K562 (cell line): ENCODE measurements at regions not wholly inside any gene's neighbourhood (a gene's known extent, or its start where the extent isn't known, plus 50 kb on each side); places are given as distances from the start of the nearest gene placed in this dataset.
A peak's percentile ranks its signal among the peaks of the same experiment; 100 is the strongest.

Experiments used
- ATAC-seq: fragments of 200-7000 bp; cut with Tn5 transposase; 3 replicates; pipeline ENCODE4 v1.9.1; 2020; ENCODE audit warnings: moderate library complexity
- BruUV-seq: library from RNA; stranded (reverse); fragments of 400-500 nt; replicated peaks from 2 replicates; lab custom pipeline; 2021; lab: Mats Ljungman, UMichigan
- CTCF ChIA-PET: fragments of 300-600 bp; formaldehyde crosslinking; extraction: SDS; loops from one replicate; lab custom pipeline; 2021; ENCODE audit warnings: low intra/inter-chr PET ratio; lab: Yijun Ruan, JAX
- POLR2A ChIA-PET: fragments of 300-600, 350-650 bp; sonication (Branson Sonifier 250); formaldehyde crosslinking; extraction: SDS; loops from one replicate; lab custom pipeline; 2021; ENCODE audit warnings: antibody characterized with exemption, inconsistent platforms; lab: Yijun Ruan, JAX
- DNase-seq, 4 experiments: peaks; one replicate each; pipeline versions ENCODE4 v3.0.0 to v3.0.0-alpha.2; 2011 to 2018; ENCODE audit warnings: low spot score in 3 of 4, mixed read lengths in 3 of 4; ENCODE audit errors: extremely low read depth in 1 of 4
- FAIRE-seq: peaks from 2 replicates; lab custom pipeline; 2011; peaks lifted over from hg19 to GRCh38; lab: Jason Lieb, UNC
- H2AFZ ChIP-seq: 2 replicates; pipeline ENCODE4 v1.6.0; 2011; ENCODE audit warnings: low read depth, low read length, control low read depth, inconsistent platforms
- H3K27ac ChIP-seq: fragments of 200-600 bp; 3 replicates; pipeline ENCODE4 v1.8.0; 2011; ENCODE audit warnings: low read depth, mild to moderate bottlenecking, control low read depth, inconsistent platforms, low read length, moderate library complexity, mixed read lengths; ENCODE audit errors: extremely low read depth
- H3K27me3 ChIP-seq, 2 experiments: fragments of 300-600 bp in 1 of 2; 2 replicates in 1 of 2; 3 replicates in 1 of 2; pipeline versions ENCODE4 v1.6.0 to v1.8.0; 2011; ENCODE audit warnings: inconsistent platforms in 2 of 2, low read length in 2 of 2, mild to moderate bottlenecking in 1 of 2, mixed read lengths in 1 of 2, moderate library complexity in 1 of 2; ENCODE audit not compliant: control insufficient read depth in 2 of 2, insufficient read depth in 2 of 2
- H3K36me3 ChIP-seq: fragments of 300-600 bp; 3 replicates; pipeline ENCODE4 v1.8.0; 2011; ENCODE audit warnings: mild to moderate bottlenecking, low read length, inconsistent platforms; ENCODE audit not compliant: control insufficient read depth, insufficient read depth
- H3K4me1 ChIP-seq, 2 experiments: fragments of 200-600 bp in 1 of 2; replicated peaks in 1 of 2; 2 replicates in 1 of 2; 3 replicates in 1 of 2; pipeline versions ENCODE4 v1.5.1 to v1.8.0; 2011; ENCODE audit warnings: inconsistent platforms in 2 of 2, low read length in 2 of 2, mild to moderate bottlenecking in 1 of 2, mixed read lengths in 1 of 2, moderate library complexity in 1 of 2; ENCODE audit not compliant: control insufficient read depth in 2 of 2, insufficient read depth in 2 of 2
- H3K4me2 ChIP-seq: 2 replicates; pipeline ENCODE4 v1.6.1; 2011; ENCODE audit warnings: low read length, control low read depth, inconsistent platforms, mixed read lengths; ENCODE audit not compliant: insufficient read depth
- H3K4me3 ChIP-seq: fragments of 200-600 bp; sonication (generic), shearing (Covaris generic); 2 replicates; pipeline ENCODE4 v1.5.1; 2016; ENCODE audit warnings: control low read depth, inconsistent platforms
- H3K79me2 ChIP-seq: fragments of 200-600 bp; 3 replicates; pipeline ENCODE4 v1.8.0; 2011; ENCODE audit warnings: low read length, inconsistent platforms; ENCODE audit not compliant: control insufficient read depth, insufficient read depth
- H3K9ac ChIP-seq, 2 experiments: 2 replicates each; pipeline versions ENCODE4 v1.6.0 to v1.6.1; 2011; ENCODE audit warnings: low read depth in 2 of 2, low read length in 2 of 2, control low read depth in 1 of 2, inconsistent platforms in 1 of 2, mild to moderate bottlenecking in 1 of 2, mixed read lengths in 1 of 2; ENCODE audit not compliant: insufficient read depth in 1 of 2
- H3K9me1 ChIP-seq: one replicate; pipeline ENCODE4 v1.6.0; 2011; ENCODE audit warnings: inconsistent platforms, mild to moderate bottlenecking, low read length, moderate library complexity; ENCODE audit not compliant: control insufficient read depth, insufficient read depth
- H3K9me3 ChIP-seq: replicated peaks from 2 replicates; pipeline ENCODE4 v1.5.1; 2011; ENCODE audit warnings: low read depth, low read length, inconsistent platforms; ENCODE audit not compliant: control insufficient read depth, insufficient read depth
- H4K20me1 ChIP-seq: replicated peaks from 2 replicates; pipeline ENCODE4 v1.6.1; 2011; ENCODE audit warnings: low read length, inconsistent platforms, mixed read lengths; ENCODE audit not compliant: control insufficient read depth, insufficient read depth
- BRD4 ChIP-seq: fragments of 200-600 bp; sonication (generic); IDR thresholded peaks from 2 replicates; pipeline ENCODE4 v1.6.1; 2017; ENCODE audit warnings: inconsistent platforms
- CBX3 ChIP-seq, 2 experiments: IDR thresholded peaks; 1 replicate in 1 of 2; 2 replicates in 1 of 2; pipeline ENCODE4 v1.6.1; 2012; ENCODE audit warnings: inconsistent platforms in 2 of 2, low read length in 2 of 2, borderline replicate concordance in 1 of 2, control low read depth in 1 of 2
- CBX5 ChIP-seq: IDR thresholded peaks from 2 replicates; pipeline ENCODE4 v1.6.1; 2014; ENCODE audit warnings: low read depth, borderline replicate concordance
- CSDE1 ChIP-seq, 2 experiments: fragments of 450-650 bp; IDR thresholded peaks; 2 replicates each; pipeline ENCODE4 v1.6.1; 2016; ENCODE audit warnings: mild to moderate bottlenecking in 1 of 2
- DPF2 ChIP-seq: fragments of 450-650 bp; IDR thresholded peaks from 2 replicates; pipeline ENCODE4 v1.6.1; 2016
- ETS2 ChIP-seq: IDR thresholded peaks from 2 replicates; pipeline ENCODE4 v1.6.1; 2016; ENCODE audit warnings: borderline replicate concordance, missing genetic modification characterization, mild to moderate bottlenecking, moderate library complexity, missing compliant biosample characterization; ENCODE audit not compliant: poor library complexity, severe bottlenecking
- ETV5 ChIP-seq: sonication (generic); formaldehyde crosslinking; IDR thresholded peaks from 2 replicates; pipeline ENCODE4 v1.4.0; 2020; ENCODE audit warnings: low read depth, mild to moderate bottlenecking, missing genetic modification reagents
- FOXA3 ChIP-seq, 2 experiments: fragments of 450-650 bp in 1 of 2; sonication (generic) in 1 of 2; formaldehyde crosslinking; IDR thresholded peaks in 1 of 2; conservative IDR thresholded peaks in 1 of 2; 2 replicates each; pipeline versions ENCODE4 v1.4.0 to v1.8.0; 2020 to 2022; ENCODE audit warnings: mild to moderate bottlenecking in 2 of 2, missing genetic modification reagents in 1 of 2
- FUS ChIP-seq: fragments of 200-400 bp; formaldehyde crosslinking; optimal IDR thresholded peaks from 2 replicates; pipeline ENCODE3; 2017; ENCODE audit warnings: low read depth, low read length
- HMG20A ChIP-seq: fragments of 450-650 bp; formaldehyde crosslinking; conservative IDR thresholded peaks from 2 replicates; pipeline ENCODE4 v1.4.0; 2020; ENCODE audit warnings: mild to moderate bottlenecking, mixed read lengths
- MTA2 ChIP-seq: fragments of 450-650 bp; IDR thresholded peaks from 2 replicates; pipeline ENCODE4 v1.6.1; 2016; ENCODE audit warnings: low read depth
- NFATC3 ChIP-seq: fragments of 450-650 bp; IDR thresholded peaks from 2 replicates; pipeline ENCODE4 v1.6.1; 2017; ENCODE audit warnings: mild to moderate bottlenecking
- PTBP1 ChIP-seq: fragments of 200-400 bp; formaldehyde crosslinking; IDR thresholded peaks from 2 replicates; pipeline ENCODE4 v1.6.1; 2017; ENCODE audit warnings: low read depth, low read length
- RBM34 ChIP-seq: fragments of 200-400 bp; formaldehyde crosslinking; IDR thresholded peaks from 2 replicates; pipeline ENCODE4 v1.6.1; 2018; ENCODE audit warnings: low read length, borderline replicate concordance; ENCODE audit not compliant: insufficient read depth
- RFX5 ChIP-seq: IDR thresholded peaks from 2 replicates; pipeline ENCODE4 v1.6.1; 2011; ENCODE audit warnings: low read depth, mild to moderate bottlenecking, improper control_type of control experiment, low read length
- SRF ChIP-seq, 2 experiments: fragments of 250-450, 450-650 bp in 1 of 2; sonication (Bioruptor Pico) in 1 of 2; sonication (generic) in 1 of 2; formaldehyde crosslinking; IDR thresholded peaks; 2 replicates each; pipeline versions ENCODE4 v1.5.0 to v1.5.1; 2020 to 2022; ENCODE audit warnings: mild to moderate bottlenecking in 1 of 2, missing genetic modification reagents in 1 of 2
- TOE1 ChIP-seq, 2 experiments: fragments of 450-650 bp in 1 of 2; sonication (generic) in 1 of 2; formaldehyde crosslinking in 1 of 2; IDR thresholded peaks; 2 replicates each; pipeline versions ENCODE4 v1.7.1 to v1.8.0; 2016 to 2022; ENCODE audit warnings: borderline replicate concordance in 2 of 2, mild to moderate bottlenecking in 2 of 2, antibody characterized with exemption in 1 of 2, inconsistent platforms in 1 of 2, low read depth in 1 of 2, missing genetic modification reagents in 1 of 2, moderate library complexity in 1 of 2
- TRIM28 ChIP-seq: fragments of 450-650 bp; IDR thresholded peaks from 2 replicates; pipeline ENCODE4 v1.6.1; 2017
- XRCC3 ChIP-seq: fragments of 450-650 bp; IDR thresholded peaks from 2 replicates; pipeline ENCODE4 v1.6.1; 2017; ENCODE audit warnings: mild to moderate bottlenecking, moderate library complexity
- ZNF316 ChIP-seq: fragments of 450-650 bp; IDR thresholded peaks from 2 replicates; pipeline ENCODE4 v1.6.1; 2016
- ZNF764 ChIP-seq: fragments of 250-450 bp; sonication (Bioruptor Pico); IDR thresholded peaks from 2 replicates; pipeline ENCODE4 v1.4.0; 2020; ENCODE audit warnings: low read depth, mild to moderate bottlenecking, moderate library complexity
- ZNF79 ChIP-seq: fragments of 250-450 bp; sonication (Bioruptor Pico); IDR thresholded peaks from 2 replicates; pipeline ENCODE4 v1.4.0; 2020; ENCODE audit warnings: low read depth, mild to moderate bottlenecking, moderate library complexity
- WGBS: fragments of 100-300 bp; shearing (Covaris generic); methylation state at CpG from one replicate; pipeline ENCODE4 v1.1.6; 2016; ENCODE audit warnings: low coverage, mixed read lengths; ENCODE audit not compliant: insufficient coverage; ENCODE audit errors: missing lambda C conversion rate; 5-methylcytosine and 5-hydroxymethylcytosine counted together
- in situ Hi-C: fragments of 300-500 bp; cut with MboI; formaldehyde crosslinking; loops from 4 replicates; pipeline ENCODE4 v1.15.0; 2018; ENCODE audit warnings: inconsistent platforms, mixed read lengths
- intact Hi-C: fragments of 100-400 bp; cut with micrococcal nuclease; formaldehyde crosslinking; loops from 2 replicates; pipeline ENCODE4 v1.14.2; 2022
- TF ChIP-seq, protein P1 (sequence below), 2 experiments: fragments of 450-650 bp in 1 of 2; sonication (generic) in 1 of 2; formaldehyde crosslinking in 1 of 2; IDR thresholded peaks in 1 of 2; conservative IDR thresholded peaks in 1 of 2; 2 replicates each; pipeline versions ENCODE4 v1.6.1 to v1.8.1; 2016 to 2023; ENCODE audit warnings: mild to moderate bottlenecking in 2 of 2, moderate library complexity in 2 of 2, inconsistent platforms in 1 of 2, missing genetic modification reagents in 1 of 2

GRCh38 chr14:22333422-22334274 is 255.4 kb downstream of the DAD1 start:
- H3K4me2 ChIP-seq, result no peak overlapping the region; the same call in 1 of the 2 replicates
- peak; percentile 88 for FAIRE-seq
- no TSS peak for BruUV-seq
- WGBS, result 7% methylated on average over 6 of the region's 6 CpGs
- peak; percentile 15 to 56 (median 22) for DNase-seq
- H2AFZ ChIP-seq, result peak overlapping the region; percentile 63; the same call in 1 of the 2 replicates
- ChIA-PET CTCF (no interaction called here), POLR2A (interaction anchor here (1.1 kb wide), 1 partner anchor 214 kb away, joined by 3 read pairs; no protein-coding TSS in a partner anchor)
- peaks cover 0 to 45% of the 10 kb centered on the region in 2 experiments; a peak in 4 of 5 replicates for H3K4me1 ChIP-seq
- intact Hi-C loops, result no loop called here
- no peaks in the 10 kb centered on the region for H4K20me1 ChIP-seq
- peak overlapping the region; percentile 65; the same call in 1 of the 3 replicates for H3K27ac ChIP-seq
- no peaks in the 10 kb centered on the region for H3K9me3 ChIP-seq
- no peaks in the 10 kb centered on the region for H3K9me1 ChIP-seq
- in situ Hi-C loops, result no loop called here
- no peak overlapping the region for H3K9ac ChIP-seq
- no peak overlapping the region for H3K4me3 ChIP-seq
- peak; percentile 74 for ATAC-seq
- H3K27me3 ChIP-seq, result no peaks in the 10 kb centered on the region
- H3K36me3 ChIP-seq, result no peaks in the 10 kb centered on the region
- H3K79me2 ChIP-seq, result no peaks in the 10 kb centered on the region
- TF ChIP-seq BRD4 (no peak), TOE1 (IDR thresholded peaks at IDR 0.05; ENCODE audit: borderline replicate concordance) (no peak), TOE1 (CRISPR knock-in tag; IDR thresholded peaks at IDR 0.05; ENCODE audit: borderline replicate concordance, low read depth) (no peak), ZNF764 (CRISPR knock-in tag) (no peak), ETS2 (tag) (no peak), FUS (no peak), HMG20A (CRISPR knock-in tag) (no peak), FOXA3 (CRISPR knock-in tag; conservative IDR thresholded peaks at IDR 0.05 in 1 of 2, IDR thresholded peaks at IDR 0.05 in 1 of 2) (peak; percentile 95 to 96), CSDE1 (IDR thresholded peaks at IDR 0.05) (no peak), DPF2 (peak; percentile 90), CBX5 (no peak), ZNF316 (peak; percentile 27; the same call in 1 of the 2 replicates), NFATC3 (no peak), ETV5 (CRISPR knock-in tag) (no peak), SRF (CRISPR knock-in tag; IDR thresholded peaks at IDR 0.05) (no peak), CBX3 (IDR thresholded peaks at IDR 0.05; ENCODE audit: borderline replicate concordance in 1 of 2, low read length in 2 of 2) (no peak), ZNF79 (CRISPR knock-in tag) (no peak), PTBP1 (no peak), RFX5 (no peak), TRIM28 (no peak), XRCC3 (no peak), MTA2 (no peak), RBM34 (no peak)
- TF ChIP-seq, protein P1, sequence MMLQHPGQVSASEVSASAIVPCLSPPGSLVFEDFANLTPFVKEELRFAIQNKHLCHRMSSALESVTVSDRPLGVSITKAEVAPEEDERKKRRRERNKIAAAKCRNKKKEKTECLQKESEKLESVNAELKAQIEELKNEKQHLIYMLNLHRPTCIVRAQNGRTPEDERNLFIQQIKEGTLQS (IDR thresholded peaks at IDR 0.05), result peak; percentile 97
- TF ChIP-seq, protein P1 (CRISPR knock-in tag; conservative IDR thresholded peaks at IDR 0.05), result peak; percentile 93
